Ectodermal cell (in vitro differentiated cells): ENCODE measurements at regions not wholly inside any gene's neighbourhood (a gene's known extent, or its start where the extent isn't known, plus 50 kb on each side); places are given as distances from the start of the nearest gene placed in this dataset.

ENCODE experiments used
- H3K27ac ChIP-seq: 2 replicates; pipeline ENCODE4 v1.7.0; 2013; ENCODE audit warnings: mild to moderate bottlenecking, low read depth, low read length; ENCODE audit not compliant: insufficient read depth, poor library complexity, severe bottlenecking
- H3K27me3 ChIP-seq: 2 replicates; pipeline ENCODE4 v1.7.0; 2013; ENCODE audit warnings: mild to moderate bottlenecking, low read length; ENCODE audit not compliant: insufficient read depth, control insufficient read depth, poor library complexity, severe bottlenecking
- H3K36me3 ChIP-seq: one replicate; pipeline ENCODE4 v1.7.0; 2013; ENCODE audit warnings: low read length; ENCODE audit not compliant: control insufficient read depth, insufficient read depth
- H3K4me1 ChIP-seq: one replicate; pipeline ENCODE4 v1.7.0; 2013; ENCODE audit warnings: low read length; ENCODE audit not compliant: control insufficient read depth, insufficient read depth
- H3K4me3 ChIP-seq: 2 replicates; pipeline ENCODE4 v1.7.0; 2013; ENCODE audit warnings: low read depth, low read length, control low read depth; ENCODE audit not compliant: insufficient read depth
- H3K9me3 ChIP-seq: 2 replicates; pipeline ENCODE4 v1.7.0; 2013; ENCODE audit warnings: mild to moderate bottlenecking, low read length, moderate library complexity; ENCODE audit not compliant: control insufficient read depth
- WGBS, 2 experiments: methylation state at CpG; one replicate each; pipeline ENCODE4 v1.1.7; 2013; ENCODE audit warnings: missing lambda C conversion rate in 2 of 2; 5-methylcytosine and 5-hydroxymethylcytosine counted together

- H3K27me3 ChIP-seq, result no peaks in the 10 kb centered on the region
- no peaks in the 10 kb centered on the region for H3K9me3 ChIP-seq
- no peak overlapping the region for H3K27ac ChIP-seq
- peaks cover 10% of the 10 kb centered on the region for H3K4me1 ChIP-seq
- no peaks in the 10 kb centered on the region for H3K36me3 ChIP-seq
- WGBS, 2 experiments, result 87 to 90% methylated on average over 1 of the region's 1 CpG
- no peak overlapping the region for H3K4me3 ChIP-seq
These were observed 203.5 kb upstream of the PFN2 start for GRCh38 chr3:150174179-150174578.

GRCh38 chr3:150172356-150172755, 201.7 kb upstream of the PFN2 start:
- Histone ChIP-seq H3K4me1 (peaks cover 5% of the 10 kb centered on the region), H3K27ac (no peak overlapping the region), H3K9me3 (no peaks in the 10 kb centered on the region), H3K4me3 (no peak overlapping the region), H3K36me3 (no peaks in the 10 kb centered on the region), H3K27me3 (no peaks in the 10 kb centered on the region)
- WGBS, 2 experiments, result 61 to 67% methylated on average over 2 of the region's 2 CpGs

GRCh38 chr3:150170852-150171520, 200.3 kb upstream of the PFN2 start:
- H3K27ac ChIP-seq, result no peak overlapping the region
- H3K36me3 ChIP-seq, result no peaks in the 10 kb centered on the region
- no peaks in the 10 kb centered on the region for H3K27me3 ChIP-seq
- no peak overlapping the region for H3K4me3 ChIP-seq
- no peaks in the 10 kb centered on the region for H3K9me3 ChIP-seq
- whole genome bisulfite sequencing, 2 experiments, result 77 to 85% methylated on average over 6 of the region's 6 CpGs
- peaks cover 5% of the 10 kb centered on the region for H3K4me1 ChIP-seq

GRCh38 chr3:150169330-150169940, 198.7 kb upstream of the PFN2 start:
- Histone ChIP-seq H3K4me3 (no peak overlapping the region), H3K27me3 (no peaks in the 10 kb centered on the region), H3K4me1 (peaks cover 5% of the 10 kb centered on the region), H3K9me3 (no peaks in the 10 kb centered on the region), H3K27ac (no peak overlapping the region), H3K36me3 (no peaks in the 10 kb centered on the region)
- WGBS, 2 experiments, result 76 to 77% methylated on average over 5 of the region's 5 CpGs

- 84% methylated on average over 2 of the region's 2 CpGs for WGBS, 2 experiments
- no peaks in the 10 kb centered on the region for H3K36me3 ChIP-seq
- H3K9me3 ChIP-seq, result no peaks in the 10 kb centered on the region
- no peak overlapping the region for H3K27ac ChIP-seq
- no peak overlapping the region for H3K4me3 ChIP-seq
- H3K27me3 ChIP-seq, result no peaks in the 10 kb centered on the region
- H3K4me1 ChIP-seq, result no peaks in the 10 kb centered on the region
These were observed 198.0 kb upstream of the PFN2 start for GRCh38 chr3:150168698-150169097.

- no peaks in the 10 kb centered on the region for H3K9me3 ChIP-seq
- H3K4me1 ChIP-seq, result no peaks in the 10 kb centered on the region
- H3K27ac ChIP-seq, result no peak overlapping the region
- H3K27me3 ChIP-seq, result no peaks in the 10 kb centered on the region
- H3K36me3 ChIP-seq, result no peaks in the 10 kb centered on the region
- H3K4me3 ChIP-seq, result no peak overlapping the region
These were observed 194.8 kb upstream of the PFN2 start for GRCh38 chr3:150165396-150166094.

- Histone ChIP-seq H3K9me3 (no peaks in the 10 kb centered on the region), H3K4me1 (peaks cover 4% of the 10 kb centered on the region), H3K4me3 (no peak overlapping the region), H3K36me3 (no peaks in the 10 kb centered on the region), H3K27ac (no peak overlapping the region), H3K27me3 (no peaks in the 10 kb centered on the region)
- 85 to 100% methylated on average over 3 of the region's 3 CpGs for WGBS, 2 experiments
These were observed 190.3 kb upstream of the PFN2 start for GRCh38 chr3:150161011-150161410.

GRCh38 chr3:150158943-150159625, 188.4 kb upstream of the PFN2 start:
- H3K4me1 ChIP-seq, result peaks cover 4% of the 10 kb centered on the region
- H3K9me3 ChIP-seq, result peaks cover 4% of the 10 kb centered on the region
- 89 to 93% methylated on average over 3 of the region's 3 CpGs for WGBS, 2 experiments
- no peaks in the 10 kb centered on the region for H3K36me3 ChIP-seq
- H3K4me3 ChIP-seq, result no peak overlapping the region
- H3K27ac ChIP-seq, result no peak overlapping the region
- H3K27me3 ChIP-seq, result no peaks in the 10 kb centered on the region

GRCh38 chr3:150152567-150152966, 181.9 kb upstream of the PFN2 start:
- 94 to 97% methylated on average over 1 to 2 of the region's 2 CpGs for WGBS, 2 experiments
- Histone ChIP-seq H3K36me3 (no peaks in the 10 kb centered on the region), H3K27me3 (no peaks in the 10 kb centered on the region), H3K4me3 (no peak overlapping the region), H3K4me1 (no peaks in the 10 kb centered on the region), H3K9me3 (peaks cover 4% of the 10 kb centered on the region), H3K27ac (no peak overlapping the region)

GRCh38 chr3:150150633-150151032, 179.9 kb upstream of the PFN2 start:
- Histone ChIP-seq H3K27me3 (no peaks in the 10 kb centered on the region), H3K4me3 (no peak overlapping the region), H3K4me1 (no peaks in the 10 kb centered on the region), H3K36me3 (no peaks in the 10 kb centered on the region), H3K9me3 (peaks cover 2% of the 10 kb centered on the region), H3K27ac (no peak overlapping the region)
- 91 to 93% methylated on average over 5 of the region's 5 CpGs for WGBS, 2 experiments
